Medulla oblongata (tissue), 1 donor: ENCODE measurements at regions not wholly inside any gene's neighbourhood (a gene's known extent, or its start where the extent isn't known, plus 50 kb on each side); places are given as distances from the start of the nearest gene placed in this dataset.

Experiments
- DNase-seq: peaks from one replicate; pipeline ENCODE4 v3.0.0-alpha.2; 2015; ENCODE audit errors: extremely low spot score

GRCh38 chr20:46811224-46812084 is 83.2 kb upstream of the EYA2 start:
- DNase-seq = no peak

- DNase-seq = no peak
Observed at GRCh38 chr20:46814366-46815232, 80.0 kb upstream of the EYA2 start.

GRCh38 chr20:46816097-46816496 is 78.5 kb upstream of the EYA2 start:
- DNase-seq = no peak

GRCh38 chr20:46816886-46817638 is 77.6 kb upstream of the EYA2 start:
- no peak for DNase-seq

GRCh38 chr20:46820682-46821081 is 74.0 kb upstream of the EYA2 start:
- no peak for DNase-seq

GRCh38 chr20:46823271-46823751 is 71.3 kb upstream of the EYA2 start:
- no peak for DNase-seq

- DNase-seq = no peak
Observed at GRCh38 chr20:46823753-46824152, 70.9 kb upstream of the EYA2 start.

- no peak for DNase-seq
Observed at GRCh38 chr20:46826343-46826984, 68.2 kb upstream of the EYA2 start.

GRCh38 chr20:46827718-46828458 is 66.8 kb upstream of the EYA2 start:
- no peak for DNase-seq

GRCh38 chr20:46828471-46828870 is 66.2 kb upstream of the EYA2 start:
- DNase-seq = no peak

GRCh38 chr20:46830886-46831632 is 63.6 kb upstream of the EYA2 start:
- DNase-seq = no peak

- no peak for DNase-seq
Observed at GRCh38 chr20:46831633-46832011, 63.0 kb upstream of the EYA2 start.

GRCh38 chr20:46832555-46832954 is 62.1 kb upstream of the EYA2 start:
- DNase-seq = no peak

- DNase-seq = no peak
Observed at GRCh38 chr20:46833360-46833759, 61.3 kb upstream of the EYA2 start.

- no peak for DNase-seq
Observed at GRCh38 chr20:46835418-46835817, 59.2 kb upstream of the EYA2 start.

GRCh38 chr20:46837083-46837482 is 57.6 kb upstream of the EYA2 start:
- DNase-seq = no peak

- DNase-seq = no peak
Observed at GRCh38 chr20:46838011-46838410, 56.6 kb upstream of the EYA2 start.

GRCh38 chr20:46840054-46840729 is 54.5 kb upstream of the EYA2 start:
- no peak for DNase-seq
